ENCODE measurements at regions not wholly inside any gene's neighbourhood (a gene's known extent, or its start where the extent isn't known, plus 50 kb on each side); places are given as distances from the start of the nearest gene placed in this dataset.

DNA sequence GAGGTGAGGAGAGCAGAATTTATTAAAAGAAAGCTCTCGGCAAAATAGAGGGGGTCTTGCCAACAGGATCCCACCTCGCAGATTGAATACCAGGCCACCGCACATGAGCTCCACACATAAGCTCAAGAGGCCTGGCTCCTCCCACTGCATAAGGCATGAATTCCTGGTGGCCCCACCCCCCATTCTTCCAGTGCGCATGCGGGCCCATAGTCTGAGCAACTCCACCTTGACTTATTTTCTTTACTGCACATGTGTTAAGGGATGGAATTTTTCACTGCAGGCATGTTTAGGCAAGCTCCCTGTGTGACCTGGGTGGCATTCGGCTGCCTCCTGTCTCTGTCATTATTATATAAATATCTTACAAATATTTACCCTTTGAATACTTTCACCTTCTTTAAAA is 412.5 kb downstream of the RMST start:
- no peak for DNase-seq (ENCODE audit: extremely low read depth in 1 of 4, low spot score in 3 of 4)
- Histone ChIP-seq H3K9me3 (replicated peaks; ENCODE audit: control insufficient read depth, insufficient read depth, low read depth, low read length) (peaks cover 2% of the 10 kb centered on the region; the same call in 1 of the 2 replicates), H3K9ac (ENCODE audit: insufficient read depth in 1 of 2, low read depth in 2 of 2, low read length in 2 of 2) (no peak overlapping the region), H3K4me1 (replicated peaks in 1 of 2; ENCODE audit: control insufficient read depth in 2 of 2, insufficient read depth in 2 of 2, low read length in 2 of 2) (no peaks in the 10 kb centered on the region), H3K36me3 (ENCODE audit: control insufficient read depth, insufficient read depth, low read length) (no peaks in the 10 kb centered on the region), H3K27ac (ENCODE audit: extremely low read depth, low read depth, low read length) (no peak overlapping the region), H3K27me3 (ENCODE audit: control insufficient read depth in 2 of 2, insufficient read depth in 2 of 2, low read length in 2 of 2) (no peaks in the 10 kb centered on the region), H3K79me2 (ENCODE audit: control insufficient read depth, insufficient read depth, low read length) (no peaks in the 10 kb centered on the region), H3K4me3 (no peak overlapping the region), H2AFZ (ENCODE audit: low read depth, low read length) (no peak overlapping the region), H3K9me1 (ENCODE audit: control insufficient read depth, insufficient read depth, low read length) (no peaks in the 10 kb centered on the region), H4K20me1 (replicated peaks; ENCODE audit: control insufficient read depth, insufficient read depth, low read length) (no peaks in the 10 kb centered on the region), H3K4me2 (ENCODE audit: insufficient read depth, low read length) (no peak overlapping the region)
- ATAC-seq = no peak
- no peak for TF ChIP-seq MTF1 (CRISPR knock-in tag; IDR thresholded peaks at IDR 0.05; ENCODE audit: borderline replicate concordance)
- TF ChIP-seq ZC3H8 (IDR thresholded peaks at IDR 0.05) = no peak
- TF ChIP-seq EHMT2 (IDR thresholded peaks at IDR 0.05) = no peak
- TF ChIP-seq NRF1 (conservative IDR thresholded peaks at IDR 0.05 in 1 of 2, IDR thresholded peaks at IDR 0.05 in 1 of 2) = peak; percentile 19 to 26; a peak in 1 of 4 replicates
- TF ChIP-seq ZKSCAN1 (IDR thresholded peaks at IDR 0.05; ENCODE audit: low read depth, low read length) = no peak
- TF ChIP-seq BRF1 (IDR thresholded peaks at IDR 0.05; ENCODE audit: borderline replicate concordance, extremely low read depth, insufficient read length) = no peak
- no peak for TF ChIP-seq ZNF766 (CRISPR knock-in tag; conservative IDR thresholded peaks at IDR 0.05)
- ChIA-PET POLR2A (no interaction called here), CTCF (ENCODE audit: low intra/inter-chr PET ratio) (no interaction called here)
- no TSS peak for BruUV-seq (replicated peaks)
- in situ Hi-C loops (cut with MboI) (no loop called here), intact Hi-C loops (cut with micrococcal nuclease) (no loop called here)
- 0% methylated on average over 4 of the region's 6 CpGs for WGBS (ENCODE audit: insufficient coverage, low coverage, missing lambda C conversion rate)
- FAIRE-seq = no peak

DNA sequence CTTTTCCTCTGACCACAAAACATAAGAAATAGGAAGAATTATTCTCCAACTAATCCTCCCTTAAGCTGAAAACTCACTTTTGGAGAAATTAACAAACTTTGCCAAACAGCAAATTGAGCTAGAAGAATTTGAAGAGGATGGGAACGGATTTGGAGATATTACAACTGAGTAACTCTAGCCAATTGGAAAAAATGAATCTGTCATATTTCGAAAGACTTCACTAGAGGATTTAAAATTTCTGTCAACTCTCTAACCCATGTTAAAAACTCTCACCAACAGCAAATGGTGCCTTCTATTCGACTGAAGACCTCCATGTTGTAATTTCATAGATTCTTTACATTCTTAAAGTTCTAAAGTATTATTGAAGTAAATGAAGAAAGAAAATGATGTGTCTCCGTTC is 414.2 kb downstream of the RMST start:
- Histone ChIP-seq H4K20me1 (replicated peaks; ENCODE audit: control insufficient read depth, insufficient read depth, low read length) (no peaks in the 10 kb centered on the region), H3K36me3 (ENCODE audit: control insufficient read depth, insufficient read depth, low read length) (no peaks in the 10 kb centered on the region), H3K9ac (ENCODE audit: insufficient read depth in 1 of 2, low read depth in 2 of 2, low read length in 2 of 2) (no peak overlapping the region), H2AFZ (ENCODE audit: low read depth, low read length) (no peak overlapping the region), H3K27ac (ENCODE audit: extremely low read depth, low read depth, low read length) (no peak overlapping the region), H3K4me3 (no peak overlapping the region), H3K9me1 (ENCODE audit: control insufficient read depth, insufficient read depth, low read length) (no peaks in the 10 kb centered on the region), H3K9me3 (replicated peaks; ENCODE audit: control insufficient read depth, insufficient read depth, low read depth, low read length) (no peaks in the 10 kb centered on the region), H3K4me2 (ENCODE audit: insufficient read depth, low read length) (no peak overlapping the region), H3K79me2 (ENCODE audit: control insufficient read depth, insufficient read depth, low read length) (no peaks in the 10 kb centered on the region), H3K4me1 (replicated peaks in 1 of 2; ENCODE audit: control insufficient read depth in 2 of 2, insufficient read depth in 2 of 2, low read length in 2 of 2) (no peaks in the 10 kb centered on the region), H3K27me3 (ENCODE audit: control insufficient read depth in 2 of 2, insufficient read depth in 2 of 2, low read length in 2 of 2) (no peaks in the 10 kb centered on the region)
- WGBS (ENCODE audit: insufficient coverage, low coverage, missing lambda C conversion rate) = 1% methylated on average over 4 of the region's 4 CpGs
- DNase-seq (ENCODE audit: extremely low read depth in 1 of 4, low spot score in 3 of 4) = no peak
- in situ Hi-C loops (cut with MboI) (no loop called here), intact Hi-C loops (cut with micrococcal nuclease) (no loop called here)
- ChIA-PET POLR2A (no interaction called here), CTCF (ENCODE audit: low intra/inter-chr PET ratio) (no interaction called here)
- FAIRE-seq = no peak
- no peak for ATAC-seq
- no TSS peak for BruUV-seq (replicated peaks)
- TF ChIP-seq, protein P1, sequence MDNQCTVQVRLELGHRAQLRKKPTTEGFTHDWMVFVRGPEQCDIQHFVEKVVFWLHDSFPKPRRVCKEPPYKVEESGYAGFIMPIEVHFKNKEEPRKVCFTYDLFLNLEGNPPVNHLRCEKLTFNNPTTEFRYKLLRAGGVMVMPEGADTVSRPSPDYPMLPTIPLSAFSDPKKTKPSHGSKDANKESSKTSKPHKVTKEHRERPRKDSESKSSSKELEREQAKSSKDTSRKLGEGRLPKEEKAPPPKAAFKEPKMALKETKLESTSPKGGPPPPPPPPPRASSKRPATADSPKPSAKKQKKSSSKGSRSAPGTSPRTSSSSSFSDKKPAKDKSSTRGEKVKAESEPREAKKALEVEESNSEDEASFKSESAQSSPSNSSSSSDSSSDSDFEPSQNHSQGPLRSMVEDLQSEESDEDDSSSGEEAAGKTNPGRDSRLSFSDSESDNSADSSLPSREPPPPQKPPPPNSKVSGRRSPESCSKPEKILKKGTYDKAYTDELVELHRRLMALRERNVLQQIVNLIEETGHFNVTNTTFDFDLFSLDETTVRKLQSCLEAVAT (IDR thresholded peaks at IDR 0.05) = no peak
- TF ChIP-seq PRMT5 (CRISPR knock-in tag; IDR thresholded peaks at IDR 0.05) = no peak
- no peak for TF ChIP-seq ZC3H8 (IDR thresholded peaks at IDR 0.05)
- TF ChIP-seq DPF2 (IDR thresholded peaks at IDR 0.05) = no peak
- no peak for TF ChIP-seq DACH1 (IDR thresholded peaks at IDR 0.05; ENCODE audit: partially characterized antibody)
- no peak for TF ChIP-seq ZNF707 (CRISPR knock-in tag; conservative IDR thresholded peaks at IDR 0.05)
- TF ChIP-seq, protein P2, sequence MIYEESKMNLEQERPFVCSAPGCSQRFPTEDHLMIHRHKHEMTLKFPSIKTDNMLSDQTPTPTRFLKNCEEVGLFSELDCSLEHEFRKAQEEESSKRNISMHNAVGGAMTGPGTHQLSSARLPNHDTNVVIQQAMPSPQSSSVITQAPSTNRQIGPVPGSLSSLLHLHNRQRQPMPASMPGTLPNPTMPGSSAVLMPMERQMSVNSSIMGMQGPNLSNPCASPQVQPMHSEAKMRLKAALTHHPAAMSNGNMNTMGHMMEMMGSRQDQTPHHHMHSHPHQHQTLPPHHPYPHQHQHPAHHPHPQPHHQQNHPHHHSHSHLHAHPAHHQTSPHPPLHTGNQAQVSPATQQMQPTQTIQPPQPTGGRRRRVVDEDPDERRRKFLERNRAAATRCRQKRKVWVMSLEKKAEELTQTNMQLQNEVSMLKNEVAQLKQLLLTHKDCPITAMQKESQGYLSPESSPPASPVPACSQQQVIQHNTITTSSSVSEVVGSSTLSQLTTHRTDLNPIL (CRISPR knock-in tag; IDR thresholded peaks at IDR 0.05) = no peak
- TF ChIP-seq, protein P3, sequence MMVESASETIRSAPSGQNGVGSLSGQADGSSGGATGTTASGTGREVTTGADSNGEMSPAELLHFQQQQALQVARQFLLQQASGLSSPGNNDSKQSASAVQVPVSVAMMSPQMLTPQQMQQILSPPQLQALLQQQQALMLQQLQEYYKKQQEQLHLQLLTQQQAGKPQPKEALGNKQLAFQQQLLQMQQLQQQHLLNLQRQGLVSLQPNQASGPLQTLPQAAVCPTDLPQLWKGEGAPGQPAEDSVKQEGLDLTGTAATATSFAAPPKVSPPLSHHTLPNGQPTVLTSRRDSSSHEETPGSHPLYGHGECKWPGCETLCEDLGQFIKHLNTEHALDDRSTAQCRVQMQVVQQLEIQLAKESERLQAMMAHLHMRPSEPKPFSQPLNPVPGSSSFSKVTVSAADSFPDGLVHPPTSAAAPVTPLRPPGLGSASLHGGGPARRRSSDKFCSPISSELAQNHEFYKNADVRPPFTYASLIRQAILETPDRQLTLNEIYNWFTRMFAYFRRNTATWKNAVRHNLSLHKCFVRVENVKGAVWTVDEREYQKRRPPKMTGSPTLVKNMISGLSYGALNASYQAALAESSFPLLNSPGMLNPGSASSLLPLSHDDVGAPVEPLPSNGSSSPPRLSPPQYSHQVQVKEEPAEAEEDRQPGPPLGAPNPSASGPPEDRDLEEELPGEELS (CRISPR knock-in tag; IDR thresholded peaks at IDR 0.05; ENCODE audit: borderline replicate concordance) = no peak

All from K562 (cell line).